KMS-11 (cell line): ENCODE measurements at regions not wholly inside any gene's neighbourhood (a gene's known extent, or its start where the extent isn't known, plus 50 kb on each side); places are given as distances from the start of the nearest gene placed in this dataset.

ENCODE experiments used
- H2AFZ ChIP-seq: fragments of 200-600 bp; sonication (generic); 2 replicates; pipeline ENCODE4 v1.6.1; 2016; ENCODE audit warnings: antibody characterized with exemption, mixed run types, low read depth
- H3K27ac ChIP-seq: fragments of 200-600 bp; sonication (generic); 2 replicates; pipeline ENCODE4 v1.6.1; 2016; ENCODE audit warnings: mild to moderate bottlenecking, mixed run types
- H3K27me3 ChIP-seq: fragments of 200-600 bp; sonication (generic); 2 replicates; pipeline ENCODE4 v1.6.1; 2017; ENCODE audit warnings: mild to moderate bottlenecking, low read depth, mixed run types, moderate library complexity; ENCODE audit not compliant: insufficient read depth
- H3K36me3 ChIP-seq: fragments of 200-600 bp; sonication (generic); 2 replicates; pipeline ENCODE4 v1.6.1; 2017; ENCODE audit warnings: mild to moderate bottlenecking, mixed run types; ENCODE audit not compliant: insufficient read depth
- H3K4me1 ChIP-seq: fragments of 200-600 bp; sonication (generic); 2 replicates; pipeline ENCODE4 v1.6.1; 2016; ENCODE audit warnings: mild to moderate bottlenecking, low read depth, mixed run types; ENCODE audit not compliant: poor library complexity, severe bottlenecking
- H3K4me2 ChIP-seq: fragments of 200-600 bp; sonication (generic); 2 replicates; pipeline ENCODE4 v1.7.0; 2016; ENCODE audit warnings: mild to moderate bottlenecking, mixed run types
- H3K4me3 ChIP-seq: fragments of 200-600 bp; sonication (generic); IDR thresholded peaks from 2 replicates; pipeline ENCODE4 v1.6.1; 2017; ENCODE audit warnings: low read depth, low read length, mixed read lengths; ENCODE audit not compliant: insufficient read depth
- H3K79me2 ChIP-seq: fragments of 200-600 bp; sonication (generic); 2 replicates; pipeline ENCODE4 v1.6.1; 2016; ENCODE audit warnings: low read depth, mixed run types; ENCODE audit not compliant: insufficient read depth
- H3K9ac ChIP-seq: fragments of 200-600 bp; sonication (generic); 2 replicates; pipeline ENCODE4 v1.6.1; 2016; ENCODE audit warnings: mild to moderate bottlenecking, mixed run types
- H4K20me1 ChIP-seq: fragments of 200-600 bp; sonication (generic); 2 replicates; pipeline ENCODE4 v1.6.1; 2016; ENCODE audit warnings: mild to moderate bottlenecking, mixed run types; ENCODE audit not compliant: insufficient read depth
- CTCF ChIP-seq: fragments of 200-600 bp; sonication (generic); conservative IDR thresholded peaks from 2 replicates; pipeline ENCODE4 v1.6.1; 2017; ENCODE audit warnings: low read depth, mild to moderate bottlenecking, antibody characterized with exemption, low read length, moderate library complexity, mixed read lengths

- no peak for TF ChIP-seq CTCF
- H3K79me2 ChIP-seq, result no peaks in the 10 kb centered on the region
- no peaks in the 10 kb centered on the region for H3K36me3 ChIP-seq
- H3K4me1 ChIP-seq, result no peaks in the 10 kb centered on the region
- no peak overlapping the region for H3K9ac ChIP-seq
- no peaks in the 10 kb centered on the region for H3K27me3 ChIP-seq
- no peak overlapping the region for H3K27ac ChIP-seq
- no peaks in the 10 kb centered on the region for H4K20me1 ChIP-seq
- H3K4me2 ChIP-seq, result no peak overlapping the region
- no peak overlapping the region for H2AFZ ChIP-seq
- H3K4me3 ChIP-seq, result no peak overlapping the region
Measured at GRCh38 chr12:25771041-25771440, 187.4 kb upstream of the RASSF8 start.

GRCh38 chr12:25771476-25771875, 187.0 kb upstream of the RASSF8 start:
- H3K4me1 ChIP-seq, result no peaks in the 10 kb centered on the region
- no peak overlapping the region for H3K27ac ChIP-seq
- no peak overlapping the region for H3K4me2 ChIP-seq
- H3K79me2 ChIP-seq, result no peaks in the 10 kb centered on the region
- no peaks in the 10 kb centered on the region for H4K20me1 ChIP-seq
- no peak overlapping the region for H3K9ac ChIP-seq
- H3K27me3 ChIP-seq, result no peaks in the 10 kb centered on the region
- no peak overlapping the region for H2AFZ ChIP-seq
- no peaks in the 10 kb centered on the region for H3K36me3 ChIP-seq
- H3K4me3 ChIP-seq, result no peak overlapping the region
- TF ChIP-seq CTCF, result no peak

- Histone ChIP-seq H2AFZ (no peak overlapping the region), H3K27me3 (no peaks in the 10 kb centered on the region), H3K4me3 (no peak overlapping the region), H3K79me2 (no peaks in the 10 kb centered on the region), H4K20me1 (no peaks in the 10 kb centered on the region), H3K4me1 (no peaks in the 10 kb centered on the region), H3K27ac (no peak overlapping the region), H3K36me3 (no peaks in the 10 kb centered on the region), H3K9ac (no peak overlapping the region), H3K4me2 (no peak overlapping the region)
- TF ChIP-seq CTCF, result no peak
Measured at GRCh38 chr12:25775968-25776367, 182.5 kb upstream of the RASSF8 start.

GRCh38 chr12:25780771-25781170, 177.7 kb upstream of the RASSF8 start:
- H3K4me2 ChIP-seq, result no peak overlapping the region
- H2AFZ ChIP-seq, result no peak overlapping the region
- H3K27me3 ChIP-seq, result no peaks in the 10 kb centered on the region
- no peaks in the 10 kb centered on the region for H3K4me1 ChIP-seq
- H3K79me2 ChIP-seq, result no peaks in the 10 kb centered on the region
- no peak overlapping the region for H3K9ac ChIP-seq
- H4K20me1 ChIP-seq, result no peaks in the 10 kb centered on the region
- no peak overlapping the region for H3K27ac ChIP-seq
- no peak overlapping the region for H3K4me3 ChIP-seq
- no peaks in the 10 kb centered on the region for H3K36me3 ChIP-seq
- no peak for TF ChIP-seq CTCF

GRCh38 chr12:25781232-25781631, 177.2 kb upstream of the RASSF8 start:
- H4K20me1 ChIP-seq, result no peaks in the 10 kb centered on the region
- H3K4me2 ChIP-seq, result no peak overlapping the region
- H3K27me3 ChIP-seq, result no peaks in the 10 kb centered on the region
- no peak overlapping the region for H3K4me3 ChIP-seq
- no peak overlapping the region for H3K27ac ChIP-seq
- no peaks in the 10 kb centered on the region for H3K4me1 ChIP-seq
- no peaks in the 10 kb centered on the region for H3K36me3 ChIP-seq
- no peak overlapping the region for H3K9ac ChIP-seq
- TF ChIP-seq CTCF, result no peak
- no peaks in the 10 kb centered on the region for H3K79me2 ChIP-seq
- H2AFZ ChIP-seq, result no peak overlapping the region
